ENCODE measurements at regions not wholly inside any gene's neighbourhood (a gene's known extent, or its start where the extent isn't known, plus 50 kb on each side); places are given as distances from the start of the nearest gene placed in this dataset.
"Not testable (repeated sequence)": the region's sequence is repeated elsewhere in the genome, so short reads cannot be mapped to it uniquely, and the experiment has no call there.

GRCh38 chr4:151879705-151880445 lies 119.1 kb upstream of the GATB start:
- no peak for DNase-seq

GRCh38 chr4:151876381-151876988 lies 115.7 kb upstream of the GATB start:
- no peak for DNase-seq

DNA sequence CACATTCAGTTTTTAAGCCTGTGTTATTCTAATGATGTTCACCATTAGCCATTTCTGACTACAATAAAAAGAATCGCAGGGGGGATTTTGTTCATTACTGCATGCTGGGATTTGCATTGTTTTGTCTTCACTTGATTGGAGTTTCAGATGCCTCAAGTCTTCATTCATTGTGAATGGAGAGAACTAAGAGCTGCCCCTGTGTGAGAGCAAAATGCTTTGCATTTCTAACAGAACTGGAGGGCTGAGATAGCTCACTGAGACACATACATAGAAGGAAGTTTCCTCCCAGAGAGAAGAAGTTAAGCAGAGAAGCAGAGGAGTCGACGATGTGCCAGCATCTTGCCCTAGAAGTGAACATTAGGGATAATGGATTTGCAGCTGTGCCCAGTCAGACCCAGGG lies 113.5 kb upstream of the GATB start:
- DNase-seq, result no peak

- no peak for DNase-seq
These were observed 105.7 kb upstream of the GATB start for GRCh38 chr4:151866592-151866918.

GRCh38 chr4:151865744-151866591 lies 105.2 kb upstream of the GATB start:
- no peak for DNase-seq

DNA sequence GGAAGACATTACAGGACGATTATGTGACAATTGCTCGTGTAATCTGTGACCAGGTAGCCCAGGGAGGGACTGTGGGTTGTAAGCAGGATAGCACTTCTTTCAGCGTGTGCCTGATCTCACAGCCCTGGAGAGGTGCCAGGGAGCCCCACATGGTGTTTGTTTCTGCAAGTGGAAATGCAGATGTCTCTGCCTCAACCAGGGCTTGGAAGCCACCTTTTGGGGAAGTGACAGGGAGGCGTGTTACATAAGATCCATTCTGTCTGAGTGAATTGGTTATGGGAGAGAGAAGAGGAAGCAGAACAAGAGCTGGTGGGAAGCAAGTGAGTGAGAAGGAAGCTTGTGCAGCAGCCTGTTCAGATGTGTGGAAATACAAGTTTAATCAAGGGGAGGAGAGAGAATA lies 104.5 kb upstream of the GATB start:
- DNase-seq, result peak; percentile 14 to 60

DNA sequence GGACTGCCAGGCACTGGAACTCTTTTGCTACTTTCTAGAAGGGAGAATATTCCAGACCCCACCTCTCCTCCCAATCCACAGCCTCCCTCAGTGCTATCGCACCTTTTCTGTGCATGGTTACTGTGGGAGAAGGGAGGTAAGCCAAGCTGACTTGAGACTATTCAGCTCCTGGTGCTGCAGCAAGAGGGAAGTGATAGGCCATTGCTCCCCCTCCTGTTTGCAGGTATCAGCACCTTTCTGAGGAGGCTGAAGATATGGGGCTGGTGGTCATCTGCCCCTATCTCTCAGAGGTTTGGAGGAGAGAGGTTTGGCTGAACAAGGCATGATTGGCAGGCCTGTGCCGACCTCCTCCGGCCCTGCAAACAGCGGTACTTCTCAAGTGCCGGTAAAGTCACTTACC lies 103.3 kb upstream of the GATB start:
- no peak for DNase-seq

DNA sequence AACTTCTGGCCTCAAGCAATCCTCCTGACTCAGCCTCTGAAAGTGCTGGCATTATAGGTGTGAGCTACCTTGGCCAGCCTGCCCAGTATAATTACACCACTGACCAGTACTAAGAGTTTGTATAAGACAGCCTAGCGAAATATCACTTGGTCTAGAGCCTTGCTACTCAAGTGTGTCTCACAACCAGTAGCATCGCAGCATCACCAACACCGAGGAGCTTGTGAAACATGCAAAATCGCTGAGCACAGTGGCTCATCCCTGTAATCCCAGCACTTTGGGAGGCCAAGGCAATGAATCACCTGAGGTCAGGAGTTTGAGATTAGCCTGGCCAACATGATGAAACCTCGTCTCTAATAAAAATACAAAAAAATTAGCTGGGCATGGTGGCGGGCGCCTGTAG lies 102.0 kb upstream of the GATB start:
- no peak for DNase-seq

DNA sequence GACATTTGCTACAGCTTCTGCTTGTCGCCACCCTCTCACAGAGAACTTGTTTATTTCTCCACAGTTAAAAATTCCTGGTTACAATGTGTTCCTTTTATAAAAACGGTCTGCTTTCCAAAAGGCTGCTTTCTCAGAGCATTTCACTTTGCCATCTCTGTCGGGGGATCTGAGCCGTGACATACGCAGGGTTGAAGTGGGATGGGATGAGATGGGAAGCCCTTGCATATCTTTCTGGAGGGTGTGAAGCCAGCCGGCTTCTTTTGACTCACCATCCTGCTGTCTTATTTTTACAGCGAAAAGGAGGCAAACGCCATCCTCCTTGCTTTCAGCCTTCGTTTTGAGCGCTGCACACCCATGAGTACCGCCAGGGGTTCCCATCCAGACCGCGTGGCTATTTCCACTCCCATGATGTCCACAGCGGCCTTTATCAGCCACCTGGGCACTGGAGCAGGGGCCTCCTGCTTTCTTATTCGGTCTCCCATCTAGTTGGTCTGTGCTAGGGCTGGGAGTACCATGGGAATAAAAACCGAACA lies 99.8 kb upstream of the GATB start:
- DNase-seq, result no peak

GRCh38 chr4:151859641-151860040 lies 98.8 kb upstream of the GATB start:
- DNase-seq, result no peak

DNA sequence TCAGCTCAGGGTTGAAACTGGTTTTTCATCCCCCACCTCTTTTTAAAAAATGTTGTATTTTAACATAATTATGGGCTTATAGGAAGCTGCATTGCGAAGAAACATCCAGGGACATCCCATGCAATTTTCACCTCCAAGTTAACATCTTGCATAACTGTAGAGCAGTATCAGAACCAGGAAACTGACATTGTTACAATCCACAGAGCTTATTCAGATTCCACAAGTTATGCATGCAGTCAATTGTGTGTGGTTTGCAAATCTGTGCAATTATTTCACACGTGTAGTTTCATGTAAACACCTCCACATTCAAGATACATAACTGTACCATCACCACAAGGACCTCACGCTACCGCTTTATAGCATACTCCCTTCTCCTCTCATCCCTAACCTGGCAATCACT lies 97.5 kb upstream of the GATB start:
- no peak for DNase-seq

GRCh38 chr4:151857368-151857767 lies 96.6 kb upstream of the GATB start:
- no peak for DNase-seq

DNA sequence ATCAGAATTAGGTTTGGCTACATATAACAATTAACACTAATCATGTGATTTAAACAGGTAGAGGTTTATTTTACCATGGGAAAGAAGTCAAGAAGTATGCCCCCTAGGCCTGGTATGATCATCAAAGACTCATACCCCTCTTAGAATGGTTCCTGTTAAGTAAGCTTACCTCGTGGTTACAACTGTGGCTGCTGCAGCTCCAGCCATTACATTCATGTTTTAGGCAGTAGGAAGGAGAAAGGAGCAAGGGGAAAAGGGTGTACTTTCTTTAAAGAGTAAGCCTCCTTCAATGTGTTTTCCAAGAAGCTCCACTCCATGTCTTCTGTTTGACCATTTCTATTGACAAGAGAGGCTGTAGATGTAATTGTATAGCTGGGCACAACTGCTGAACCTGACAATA lies 94.9 kb upstream of the GATB start:
- DNase-seq, result no peak

DNA sequence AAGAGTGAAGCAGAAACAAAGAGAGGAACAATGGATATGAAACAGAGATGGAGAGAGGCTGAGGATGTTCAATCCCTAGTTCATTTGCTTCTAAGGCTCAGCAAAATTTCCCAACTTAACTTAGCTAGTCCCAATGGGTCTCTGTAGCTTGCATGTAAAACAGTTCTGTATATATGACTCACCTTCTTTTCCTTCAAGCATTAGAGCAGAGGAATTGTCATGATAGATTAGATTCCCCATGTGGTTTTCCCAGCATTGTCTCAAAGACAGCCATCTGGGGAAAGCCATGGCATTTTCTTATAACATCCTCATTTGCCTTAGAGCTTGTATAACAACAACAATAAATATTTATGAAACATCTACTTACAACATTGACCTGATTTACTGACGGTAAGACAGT lies 93.9 kb upstream of the GATB start:
- DNase-seq, result no peak

DNA sequence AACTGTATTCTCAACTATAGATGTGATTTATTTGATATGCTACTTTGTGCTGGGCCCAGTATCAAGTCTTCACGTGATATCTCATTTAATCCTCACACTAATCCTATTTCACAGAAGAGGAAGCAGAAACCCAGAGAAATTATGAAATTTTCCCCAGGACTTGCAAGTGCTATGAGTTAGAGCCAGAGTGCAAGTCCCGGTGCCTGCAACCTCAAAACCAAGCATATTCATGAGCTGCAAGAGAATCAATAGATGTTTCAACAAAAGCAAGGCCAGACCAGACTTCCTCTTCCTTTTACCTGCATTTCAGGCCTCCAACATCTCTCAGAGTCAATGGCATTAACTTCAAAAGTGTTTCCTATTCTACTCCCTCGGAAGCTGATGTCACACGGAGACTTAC lies 92.2 kb upstream of the GATB start:
- no peak for DNase-seq

DNA sequence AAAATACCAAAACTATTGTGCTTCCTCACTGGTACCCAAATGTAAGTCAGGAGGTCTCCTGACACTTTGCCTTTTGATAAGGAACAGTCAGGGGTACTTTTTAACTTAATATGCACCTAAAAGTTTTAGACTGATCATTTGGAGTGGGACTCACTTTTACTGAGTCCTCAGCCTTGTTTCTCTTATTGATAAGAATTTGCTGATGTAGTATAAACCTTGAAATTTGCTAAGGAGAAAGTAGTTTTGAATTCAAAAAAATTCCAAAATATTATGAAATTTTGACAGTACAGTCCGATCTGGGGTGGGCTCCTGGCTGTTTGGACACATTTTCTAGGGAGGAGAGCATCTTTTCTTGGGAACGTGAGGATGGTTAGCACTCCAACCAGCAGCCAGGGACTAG lies 91.4 kb upstream of the GATB start:
- no peak for DNase-seq

DNA sequence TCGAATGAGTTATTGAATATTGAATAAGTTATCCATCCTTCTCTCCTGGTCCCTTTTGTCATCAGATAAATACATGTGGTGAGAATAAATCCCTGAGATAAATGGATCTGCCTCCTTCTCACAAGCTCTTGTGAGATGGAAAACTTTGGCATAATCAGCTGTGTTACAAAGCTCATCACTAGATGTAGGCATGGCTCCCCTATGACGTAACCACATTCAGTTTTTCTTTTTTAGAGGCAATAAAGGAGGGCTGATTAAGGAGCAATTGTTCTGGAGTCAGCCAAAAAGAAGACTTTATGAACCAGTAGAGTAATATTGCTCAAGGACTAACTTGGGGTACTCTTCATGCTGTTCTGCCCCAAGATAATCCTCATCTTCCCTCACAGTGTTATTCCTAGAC lies 90.5 kb upstream of the GATB start:
- DNase-seq, result no peak

- DNase-seq, result no peak
These were observed 90.0 kb upstream of the GATB start for GRCh38 chr4:151850791-151851213.

DNA sequence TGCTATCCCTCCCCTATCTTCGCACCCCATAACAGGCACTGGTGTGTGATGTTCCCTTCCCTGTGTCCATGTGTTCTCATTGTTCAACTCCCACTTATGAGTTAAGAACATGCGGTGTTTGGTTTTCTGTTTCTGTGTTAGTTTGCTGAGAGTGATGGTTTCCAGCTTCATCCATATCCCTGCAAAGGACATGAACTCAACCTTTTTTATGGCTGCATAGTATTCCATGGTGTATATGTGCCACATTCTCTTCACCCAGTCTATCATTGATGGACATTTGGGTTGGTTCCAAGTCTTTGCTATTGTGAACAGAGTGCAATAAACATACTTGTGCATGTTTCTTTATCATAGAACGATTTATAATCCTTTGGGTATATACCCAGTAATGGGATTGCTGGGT lies 84.7 kb upstream of the GATB start:
- DNase-seq, result not testable (repeated sequence)

DNA sequence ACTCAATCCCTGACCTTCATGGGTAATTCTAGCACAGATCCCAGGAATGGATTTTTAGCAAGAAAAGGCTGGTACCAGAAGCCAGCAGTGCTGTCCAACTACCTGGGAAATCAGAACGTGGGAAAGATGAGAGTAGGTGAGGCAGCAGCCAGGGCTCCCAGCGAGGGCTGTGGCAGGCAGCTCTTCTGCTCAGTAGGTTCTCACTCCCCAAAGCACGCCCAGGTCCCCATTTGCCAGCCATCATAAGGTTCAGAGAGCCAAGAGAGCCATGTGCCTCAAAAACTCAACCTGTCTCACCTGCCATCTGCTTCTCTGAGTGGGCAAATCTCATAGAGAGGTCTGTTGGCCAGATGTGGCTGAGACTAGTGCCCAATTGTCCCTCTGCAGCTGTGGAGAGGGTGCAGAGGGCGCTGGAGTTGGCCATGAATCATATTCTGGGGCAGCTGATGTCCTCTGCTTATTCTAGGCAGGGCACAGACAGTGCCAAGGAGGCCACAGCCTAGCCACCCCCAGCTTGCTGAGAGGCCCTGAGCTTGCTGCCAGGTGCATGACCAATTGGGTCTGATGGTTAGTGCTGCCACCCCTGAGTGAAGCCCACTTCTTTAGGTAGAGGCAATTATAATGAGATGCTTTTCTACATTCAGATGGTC lies 81.7 kb upstream of the GATB start:
- no peak for DNase-seq

GRCh38 chr4:151841107-151841506 lies 80.3 kb upstream of the GATB start:
- DNase-seq, result peak; percentile 6 to 42

DNA sequence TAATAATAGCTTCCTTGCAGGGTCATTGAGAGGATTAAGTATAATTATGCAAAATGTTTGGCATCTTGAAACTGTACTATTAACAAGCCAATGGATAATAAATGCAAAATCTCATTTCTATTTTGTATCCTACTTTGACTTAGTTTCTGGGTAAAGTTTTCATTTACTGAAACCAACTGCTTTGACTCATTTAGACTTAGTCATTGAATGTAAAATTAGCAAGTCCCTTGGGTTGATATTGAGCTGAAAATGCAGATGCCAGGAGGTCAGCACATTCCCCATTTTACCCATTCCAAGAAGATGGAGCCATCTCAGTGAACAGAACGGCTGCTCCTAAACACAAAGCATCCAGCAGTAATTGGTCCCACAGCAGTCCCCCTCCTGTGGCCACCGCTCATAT lies 74.7 kb upstream of the GATB start:
- DNase-seq, result no peak

DNA sequence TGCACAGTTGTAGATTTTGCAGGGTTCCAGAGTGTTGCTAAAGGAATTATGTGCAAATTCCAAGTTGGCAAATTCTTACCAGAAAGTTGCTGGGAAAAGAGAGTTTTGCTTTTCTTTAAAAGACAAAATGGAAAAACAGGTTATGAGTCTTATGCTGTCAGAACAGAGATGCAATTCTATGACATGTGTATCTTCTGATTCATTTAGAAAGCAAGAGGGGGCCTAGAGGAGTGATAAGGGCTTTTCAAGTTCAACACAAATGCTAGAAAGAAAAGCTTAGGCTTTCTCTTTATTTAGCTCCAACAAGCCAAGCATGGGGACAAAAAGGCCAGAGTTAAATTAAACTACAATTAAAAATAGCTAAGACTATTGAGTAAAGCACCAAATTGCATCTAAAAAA lies 72.4 kb upstream of the GATB start:
- no peak for DNase-seq
